ENCODE measurements at regions not wholly inside any gene's neighbourhood (a gene's known extent, or its start where the extent isn't known, plus 50 kb on each side); places are given as distances from the start of the nearest gene placed in this dataset.

- TF ChIP-seq POLR2AphosphoS5 (IDR thresholded peaks at IDR 0.05; ENCODE audit: low read depth): no peak
- TF ChIP-seq, protein P1, sequence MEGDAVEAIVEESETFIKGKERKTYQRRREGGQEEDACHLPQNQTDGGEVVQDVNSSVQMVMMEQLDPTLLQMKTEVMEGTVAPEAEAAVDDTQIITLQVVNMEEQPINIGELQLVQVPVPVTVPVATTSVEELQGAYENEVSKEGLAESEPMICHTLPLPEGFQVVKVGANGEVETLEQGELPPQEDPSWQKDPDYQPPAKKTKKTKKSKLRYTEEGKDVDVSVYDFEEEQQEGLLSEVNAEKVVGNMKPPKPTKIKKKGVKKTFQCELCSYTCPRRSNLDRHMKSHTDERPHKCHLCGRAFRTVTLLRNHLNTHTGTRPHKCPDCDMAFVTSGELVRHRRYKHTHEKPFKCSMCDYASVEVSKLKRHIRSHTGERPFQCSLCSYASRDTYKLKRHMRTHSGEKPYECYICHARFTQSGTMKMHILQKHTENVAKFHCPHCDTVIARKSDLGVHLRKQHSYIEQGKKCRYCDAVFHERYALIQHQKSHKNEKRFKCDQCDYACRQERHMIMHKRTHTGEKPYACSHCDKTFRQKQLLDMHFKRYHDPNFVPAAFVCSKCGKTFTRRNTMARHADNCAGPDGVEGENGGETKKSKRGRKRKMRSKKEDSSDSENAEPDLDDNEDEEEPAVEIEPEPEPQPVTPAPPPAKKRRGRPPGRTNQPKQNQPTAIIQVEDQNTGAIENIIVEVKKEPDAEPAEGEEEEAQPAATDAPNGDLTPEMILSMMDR (IDR thresholded peaks at IDR 0.05; ENCODE audit: insufficient read depth, low read length): no peak
Observed at GRCh38 chr9:126109575-126109974, 217.1 kb upstream of the MVB12B start.

Measured in HL-60 (cell line).